SJSA1 (cell line): ENCODE measurements at regions not wholly inside any gene's neighbourhood (a gene's known extent, or its start where the extent isn't known, plus 50 kb on each side); places are given as distances from the start of the nearest gene placed in this dataset.

Experiments
- DNase-seq, 2 experiments: peaks; one replicate each; pipeline ENCODE4 v3.0.0-alpha.2; 2015 to 2020; ENCODE audit warnings: low spot score in 2 of 2, low read depth in 1 of 2
- H3K27ac ChIP-seq: fragments of 250-450 bp; sonication (Bioruptor Pico); 2 replicates; pipeline ENCODE4 v1.5.1; 2020; ENCODE audit warnings: mild to moderate bottlenecking, moderate library complexity
- H3K27me3 ChIP-seq: fragments of 250-450 bp; sonication (Bioruptor Pico); replicated peaks from 2 replicates; pipeline ENCODE4 v1.5.1; 2020; ENCODE audit warnings: mild to moderate bottlenecking, moderate library complexity
- H3K36me3 ChIP-seq: fragments of 250-450 bp; sonication (Bioruptor Pico); 2 replicates; pipeline ENCODE4 v1.5.1; 2020; ENCODE audit warnings: mild to moderate bottlenecking
- H3K4me1 ChIP-seq: fragments of 250-450 bp; sonication (Bioruptor Pico); replicated peaks from 2 replicates; pipeline ENCODE4 v1.6.1; 2021; ENCODE audit warnings: mild to moderate bottlenecking
- H3K4me3 ChIP-seq: fragments of 250-450 bp; sonication (Bioruptor Pico); 2 replicates; pipeline ENCODE4 v1.5.1; 2020; ENCODE audit warnings: mild to moderate bottlenecking
- H3K9me3 ChIP-seq: fragments of 250-450 bp; sonication (Bioruptor Pico); replicated peaks from 2 replicates; pipeline ENCODE4 v1.5.1; 2020; ENCODE audit warnings: mild to moderate bottlenecking

DNA sequence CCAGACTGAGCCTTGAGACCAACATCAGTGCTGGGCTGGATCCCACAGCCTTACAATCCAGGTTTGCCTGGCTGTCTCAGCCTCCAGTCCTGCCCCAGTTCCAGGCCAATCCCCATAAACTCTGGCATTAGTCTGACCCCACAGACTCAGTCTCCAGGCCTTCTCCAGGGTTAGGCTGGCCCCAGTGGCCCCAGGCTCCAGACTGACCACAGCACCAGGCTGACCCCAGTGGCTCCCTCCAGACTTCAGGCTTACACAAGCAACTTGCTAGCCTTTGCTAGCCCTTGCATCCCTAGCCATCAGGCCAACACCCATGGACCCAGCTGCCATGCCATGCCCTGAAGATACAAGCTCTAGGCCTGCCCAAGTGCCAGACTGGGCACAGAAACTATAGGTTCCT is 1326.0 kb upstream of the C9orf72 start:
- H3K9me3 ChIP-seq: no peaks in the 10 kb centered on the region
- H3K4me1 ChIP-seq: no peaks in the 10 kb centered on the region
- no peaks in the 10 kb centered on the region for H3K36me3 ChIP-seq
- no peak overlapping the region for H3K4me3 ChIP-seq
- no peak overlapping the region for H3K27ac ChIP-seq
- H3K27me3 ChIP-seq: no peaks in the 10 kb centered on the region
- no peak for DNase-seq

DNA sequence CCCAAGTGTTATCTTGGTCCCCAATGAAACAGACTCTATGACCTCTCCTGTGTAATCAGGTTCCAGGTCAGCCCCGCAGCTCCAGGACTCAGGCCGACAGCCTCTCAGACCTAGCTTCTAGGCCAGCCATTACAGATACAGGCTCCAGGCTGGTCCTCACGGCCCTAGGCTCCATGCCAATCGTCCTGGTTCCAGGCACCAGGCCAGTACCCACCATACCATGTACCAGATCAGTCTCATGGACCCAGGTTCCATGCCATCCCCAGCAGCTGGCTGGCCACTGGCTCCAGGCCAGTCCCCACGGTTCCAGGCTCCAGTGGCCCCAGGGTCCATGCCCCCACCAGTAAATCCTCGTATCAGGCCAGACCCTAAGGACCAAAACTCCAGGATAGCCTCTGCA is 1326.6 kb upstream of the C9orf72 start:
- H3K27ac ChIP-seq: no peak overlapping the region
- H3K9me3 ChIP-seq: no peaks in the 10 kb centered on the region
- H3K27me3 ChIP-seq: no peaks in the 10 kb centered on the region
- H3K36me3 ChIP-seq: no peaks in the 10 kb centered on the region
- no peak overlapping the region for H3K4me3 ChIP-seq
- no peak for DNase-seq
- H3K4me1 ChIP-seq: no peaks in the 10 kb centered on the region

- no peak for DNase-seq
- Histone ChIP-seq H3K9me3 (no peaks in the 10 kb centered on the region), H3K4me3 (no peak overlapping the region), H3K27ac (no peak overlapping the region), H3K36me3 (no peaks in the 10 kb centered on the region), H3K4me1 (no peaks in the 10 kb centered on the region), H3K27me3 (no peaks in the 10 kb centered on the region)
Measured at GRCh38 chr9:28900406-28900805, 1327.1 kb upstream of the C9orf72 start.

- no peak for DNase-seq
- Histone ChIP-seq H3K27me3 (no peaks in the 10 kb centered on the region), H3K36me3 (no peaks in the 10 kb centered on the region), H3K9me3 (no peaks in the 10 kb centered on the region), H3K27ac (no peak overlapping the region), H3K4me3 (no peak overlapping the region), H3K4me1 (no peaks in the 10 kb centered on the region)
Measured at GRCh38 chr9:28909526-28909925, 1336.2 kb upstream of the C9orf72 start.

- DNase-seq: no peak
- Histone ChIP-seq H3K27ac (no peak overlapping the region), H3K27me3 (no peaks in the 10 kb centered on the region), H3K4me3 (no peak overlapping the region), H3K36me3 (no peaks in the 10 kb centered on the region), H3K9me3 (no peaks in the 10 kb centered on the region), H3K4me1 (no peaks in the 10 kb centered on the region)
Measured at GRCh38 chr9:28912621-28913020, 1339.3 kb upstream of the C9orf72 start.

GRCh38 chr9:28915202-28915930 is 1342.1 kb upstream of the C9orf72 start:
- Histone ChIP-seq H3K27me3 (no peaks in the 10 kb centered on the region), H3K36me3 (no peaks in the 10 kb centered on the region), H3K9me3 (no peaks in the 10 kb centered on the region), H3K4me3 (no peak overlapping the region), H3K27ac (no peak overlapping the region), H3K4me1 (no peaks in the 10 kb centered on the region)
- no peak for DNase-seq

DNA sequence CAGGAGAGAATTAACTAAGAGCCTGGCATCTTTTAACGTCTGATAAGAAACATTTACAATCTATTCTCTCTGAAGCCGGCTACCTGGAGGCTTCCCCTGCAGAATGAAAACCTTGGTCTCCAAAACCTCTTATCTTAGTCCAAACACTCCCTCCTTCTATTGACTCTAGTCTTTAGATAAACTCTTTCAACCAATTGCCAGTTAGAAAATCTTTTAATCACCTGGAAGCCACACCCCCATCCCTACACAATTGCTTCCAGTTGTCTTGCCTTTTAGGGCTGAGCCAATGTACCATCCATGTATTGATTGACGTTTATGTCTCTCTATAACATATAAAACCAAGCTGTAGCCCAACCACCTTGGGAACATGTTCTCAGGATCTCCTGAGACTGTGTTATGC is 1343.1 kb upstream of the C9orf72 start:
- no peak overlapping the region for H3K4me3 ChIP-seq
- no peaks in the 10 kb centered on the region for H3K9me3 ChIP-seq
- no peaks in the 10 kb centered on the region for H3K27me3 ChIP-seq
- no peaks in the 10 kb centered on the region for H3K4me1 ChIP-seq
- H3K27ac ChIP-seq: no peak overlapping the region
- no peak for DNase-seq
- no peaks in the 10 kb centered on the region for H3K36me3 ChIP-seq

- Histone ChIP-seq H3K27me3 (no peaks in the 10 kb centered on the region), H3K36me3 (no peaks in the 10 kb centered on the region), H3K4me3 (no peak overlapping the region), H3K27ac (no peak overlapping the region), H3K9me3 (no peaks in the 10 kb centered on the region), H3K4me1 (no peaks in the 10 kb centered on the region)
- no peak for DNase-seq
Measured at GRCh38 chr9:28921857-28922500, 1348.7 kb upstream of the C9orf72 start.

GRCh38 chr9:28922891-28923290 is 1349.6 kb upstream of the C9orf72 start:
- no peak for DNase-seq
- Histone ChIP-seq H3K36me3 (no peaks in the 10 kb centered on the region), H3K27me3 (no peaks in the 10 kb centered on the region), H3K4me1 (no peaks in the 10 kb centered on the region), H3K4me3 (no peak overlapping the region), H3K9me3 (no peaks in the 10 kb centered on the region), H3K27ac (no peak overlapping the region)

DNA sequence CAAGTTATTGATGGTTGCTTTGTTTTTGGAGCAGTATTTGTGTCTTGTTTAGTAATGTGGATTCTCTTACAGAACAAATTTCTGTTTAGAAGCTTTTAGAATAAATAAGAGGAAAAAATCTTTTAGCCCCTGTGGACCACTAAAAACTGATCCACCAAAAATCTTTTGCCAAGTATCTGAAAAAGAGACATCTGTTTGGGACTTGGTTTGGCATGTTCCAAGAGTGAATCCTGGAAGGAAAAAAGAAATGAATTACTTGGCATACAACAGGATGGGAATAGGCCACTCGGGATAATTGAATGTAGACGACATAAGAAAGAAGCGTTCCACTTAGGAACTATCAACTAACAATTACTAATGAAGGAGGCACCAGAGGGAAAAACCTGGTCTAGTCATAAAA is 1350.1 kb upstream of the C9orf72 start:
- Histone ChIP-seq H3K27me3 (no peaks in the 10 kb centered on the region), H3K4me3 (no peak overlapping the region), H3K36me3 (no peaks in the 10 kb centered on the region), H3K9me3 (no peaks in the 10 kb centered on the region), H3K27ac (no peak overlapping the region), H3K4me1 (no peaks in the 10 kb centered on the region)
- no peak for DNase-seq

GRCh38 chr9:28925157-28925556 is 1351.9 kb upstream of the C9orf72 start:
- H3K36me3 ChIP-seq: no peaks in the 10 kb centered on the region
- no peak overlapping the region for H3K4me3 ChIP-seq
- H3K9me3 ChIP-seq: no peaks in the 10 kb centered on the region
- no peak overlapping the region for H3K27ac ChIP-seq
- no peaks in the 10 kb centered on the region for H3K4me1 ChIP-seq
- no peak for DNase-seq
- no peaks in the 10 kb centered on the region for H3K27me3 ChIP-seq

DNA sequence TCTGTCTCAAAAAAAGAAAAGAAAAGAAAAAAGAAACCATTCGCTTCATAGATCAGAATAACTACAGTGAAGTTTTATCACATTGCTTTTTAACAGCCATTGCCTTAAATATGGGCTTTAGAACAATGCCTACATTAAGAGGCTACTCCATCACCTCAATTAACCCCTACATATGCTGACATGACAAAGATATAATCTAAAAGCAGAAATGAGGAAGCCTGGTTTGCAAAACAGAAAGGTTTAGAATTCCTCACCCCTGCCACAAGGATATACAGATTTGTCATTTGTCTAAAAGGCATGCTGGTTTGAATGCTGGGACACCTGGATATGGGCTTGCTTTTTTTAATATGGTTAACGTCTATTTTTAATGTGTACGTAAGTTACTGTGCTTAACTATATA is 1353.0 kb upstream of the C9orf72 start:
- H3K36me3 ChIP-seq: no peaks in the 10 kb centered on the region
- no peaks in the 10 kb centered on the region for H3K27me3 ChIP-seq
- H3K4me1 ChIP-seq: no peaks in the 10 kb centered on the region
- H3K4me3 ChIP-seq: no peak overlapping the region
- H3K27ac ChIP-seq: no peak overlapping the region
- no peak for DNase-seq
- H3K9me3 ChIP-seq: no peaks in the 10 kb centered on the region

GRCh38 chr9:28927691-28928090 is 1354.4 kb upstream of the C9orf72 start:
- no peaks in the 10 kb centered on the region for H3K9me3 ChIP-seq
- H3K27ac ChIP-seq: no peak overlapping the region
- H3K36me3 ChIP-seq: no peaks in the 10 kb centered on the region
- no peaks in the 10 kb centered on the region for H3K27me3 ChIP-seq
- DNase-seq: no peak
- H3K4me1 ChIP-seq: no peaks in the 10 kb centered on the region
- no peak overlapping the region for H3K4me3 ChIP-seq

GRCh38 chr9:28929433-28929832 is 1356.2 kb upstream of the C9orf72 start:
- H3K27me3 ChIP-seq: no peaks in the 10 kb centered on the region
- no peaks in the 10 kb centered on the region for H3K36me3 ChIP-seq
- H3K27ac ChIP-seq: no peak overlapping the region
- no peak for DNase-seq
- no peaks in the 10 kb centered on the region for H3K4me1 ChIP-seq
- H3K4me3 ChIP-seq: no peak overlapping the region
- H3K9me3 ChIP-seq: no peaks in the 10 kb centered on the region

GRCh38 chr9:28930766-28931165 is 1357.5 kb upstream of the C9orf72 start:
- no peak for DNase-seq

More at GRCh38 chr9:28930766-28931165, 1357.5 kb upstream of the C9orf72 start:
- Histone ChIP-seq H3K4me1 (no peaks in the 10 kb centered on the region), H3K9me3 (no peaks in the 10 kb centered on the region), H3K36me3 (no peaks in the 10 kb centered on the region), H3K27me3 (no peaks in the 10 kb centered on the region), H3K4me3 (no peak overlapping the region), H3K27ac (no peak overlapping the region)
